ENCODE measurements at regions not wholly inside any gene's neighbourhood (a gene's known extent, or its start where the extent isn't known, plus 50 kb on each side); places are given as distances from the start of the nearest gene placed in this dataset.

DNA sequence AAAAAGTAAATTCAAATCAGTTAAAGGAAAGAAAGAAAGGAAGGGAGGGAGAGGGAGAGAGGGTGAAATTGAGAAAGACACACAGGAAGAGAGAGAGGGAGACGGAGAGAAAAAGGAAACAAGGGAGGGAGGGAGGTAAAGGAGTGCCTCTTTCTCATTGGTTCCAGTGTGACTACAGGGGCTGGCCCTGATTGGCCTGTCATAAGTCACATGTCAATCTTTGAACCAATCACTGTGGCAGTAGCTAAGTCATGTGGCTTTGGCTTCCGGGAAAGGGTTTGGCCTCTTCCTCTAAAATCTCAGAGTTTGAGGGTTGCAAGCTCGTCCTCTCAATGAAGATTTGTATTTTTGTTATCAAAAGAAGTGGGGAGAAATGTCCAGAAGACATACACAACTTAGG lies 150.2 kb downstream of the RAB11FIP2 start:
- no peak for ATAC-seq (ENCODE audit: low FRiP score)
- WGBS, 2 donors = 66 to 73% methylated on average over 3 of the region's 3 CpGs
- intact Hi-C loops (cut with DNase I) = no loop called here
- no peaks in the 10 kb centered on the region for H3K9me3 ChIP-seq (ENCODE audit: control insufficient read depth, low read length)
- DNase-seq = no peak
- no peaks in the 10 kb centered on the region for H3K4me1 ChIP-seq (ENCODE audit: control insufficient read depth in 1 of 2, insufficient read depth in 2 of 2, low read length in 2 of 2)
- no peak overlapping the region for H3K27ac ChIP-seq (ENCODE audit: low read depth in 1 of 2, low read length in 2 of 2)
- no peaks in the 10 kb centered on the region for H3K36me3 ChIP-seq (ENCODE audit: control insufficient read depth in 1 of 2, insufficient read depth in 2 of 2, low read length in 1 of 2)
- H3K4me3 ChIP-seq (ENCODE audit: low read length in 2 of 2) = no peak overlapping the region
- H3K27me3 ChIP-seq (ENCODE audit: control insufficient read depth in 1 of 2, insufficient read depth in 2 of 2, low read length in 1 of 2) = peaks cover 0 to 8% of the 10 kb centered on the region in 2 donors

DNA sequence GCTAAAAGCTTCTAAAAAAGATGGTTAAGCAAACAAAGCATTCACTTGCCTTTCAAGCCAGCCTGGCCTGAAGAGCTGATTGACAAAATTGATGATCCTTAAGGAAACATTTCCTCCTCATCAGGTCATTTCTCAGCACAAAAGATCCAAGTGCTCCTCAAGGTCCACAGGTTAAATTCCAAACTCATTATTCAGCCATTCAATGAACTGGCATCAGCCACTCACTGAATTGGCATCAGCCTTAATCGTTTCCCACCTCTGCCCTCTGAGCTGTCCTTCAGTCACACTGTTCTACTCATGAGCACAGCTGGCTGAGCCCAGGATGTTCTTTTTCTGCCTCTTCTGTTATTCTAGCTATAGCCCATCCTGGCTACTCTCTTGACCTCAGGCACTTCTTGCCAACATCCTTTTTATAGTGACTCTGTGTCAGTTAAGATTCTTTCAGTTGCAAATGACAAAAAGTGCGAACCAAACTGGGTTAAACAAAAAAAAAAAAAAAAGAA lies 147.5 kb downstream of the RAB11FIP2 start:
- no peaks in the 10 kb centered on the region for H3K36me3 ChIP-seq (ENCODE audit: control insufficient read depth in 1 of 2, insufficient read depth in 2 of 2, low read length in 1 of 2)
- DNase-seq (no peak), ATAC-seq (ENCODE audit: low FRiP score) (no peak)
- H3K9me3 ChIP-seq (ENCODE audit: control insufficient read depth, low read length) = no peaks in the 10 kb centered on the region
- H3K27me3 ChIP-seq (ENCODE audit: control insufficient read depth in 1 of 2, insufficient read depth in 2 of 2, low read length in 1 of 2) = peaks cover 0 to 8% of the 10 kb centered on the region in 2 donors
- H3K27ac ChIP-seq (ENCODE audit: low read depth in 1 of 2, low read length in 2 of 2) = no peak overlapping the region
- H3K4me1 ChIP-seq (ENCODE audit: control insufficient read depth in 1 of 2, insufficient read depth in 2 of 2, low read length in 2 of 2) = no peaks in the 10 kb centered on the region
- 40 to 41% methylated on average over 2 of the region's 2 CpGs for WGBS, 2 donors
- intact Hi-C loops (cut with DNase I) = no loop called here
- no peak overlapping the region for H3K4me3 ChIP-seq (ENCODE audit: low read length in 2 of 2)

DNA sequence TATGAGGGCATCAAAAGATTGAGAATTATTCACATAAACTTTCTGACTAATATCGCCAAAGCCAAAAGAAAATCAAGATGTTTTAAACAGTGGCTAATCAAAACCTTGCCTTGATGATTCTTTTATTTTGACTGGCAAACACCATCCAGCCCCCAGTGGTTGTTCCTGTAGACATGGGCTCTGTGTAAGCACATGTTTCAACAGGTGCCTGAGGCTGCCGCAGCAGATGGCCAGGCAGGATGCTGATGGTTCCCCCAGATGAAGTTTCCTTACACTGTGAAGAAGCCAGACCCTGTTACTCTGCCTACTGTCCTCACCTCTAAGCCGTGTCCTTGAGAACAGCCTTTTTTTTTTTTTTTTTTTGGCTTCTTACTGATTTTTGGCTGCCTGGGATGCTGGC lies 146.5 kb downstream of the RAB11FIP2 start:
- ATAC-seq (ENCODE audit: low FRiP score) = no peak
- 61 to 64% methylated on average over 3 of the region's 3 CpGs for WGBS, 2 donors
- Histone ChIP-seq H3K36me3 (ENCODE audit: control insufficient read depth in 1 of 2, insufficient read depth in 2 of 2, low read length in 1 of 2) (no peaks in the 10 kb centered on the region), H3K27me3 (ENCODE audit: control insufficient read depth in 1 of 2, insufficient read depth in 2 of 2, low read length in 1 of 2) (no peaks in the 10 kb centered on the region), H3K27ac (ENCODE audit: low read depth in 1 of 2, low read length in 2 of 2) (no peak overlapping the region), H3K9me3 (ENCODE audit: control insufficient read depth, low read length) (no peaks in the 10 kb centered on the region), H3K4me1 (ENCODE audit: control insufficient read depth in 1 of 2, insufficient read depth in 2 of 2, low read length in 2 of 2) (no peaks in the 10 kb centered on the region), H3K4me3 (ENCODE audit: low read length in 2 of 2) (no peak overlapping the region)
- intact Hi-C loops (cut with DNase I) = no loop called here
- no peak for DNase-seq

DNA sequence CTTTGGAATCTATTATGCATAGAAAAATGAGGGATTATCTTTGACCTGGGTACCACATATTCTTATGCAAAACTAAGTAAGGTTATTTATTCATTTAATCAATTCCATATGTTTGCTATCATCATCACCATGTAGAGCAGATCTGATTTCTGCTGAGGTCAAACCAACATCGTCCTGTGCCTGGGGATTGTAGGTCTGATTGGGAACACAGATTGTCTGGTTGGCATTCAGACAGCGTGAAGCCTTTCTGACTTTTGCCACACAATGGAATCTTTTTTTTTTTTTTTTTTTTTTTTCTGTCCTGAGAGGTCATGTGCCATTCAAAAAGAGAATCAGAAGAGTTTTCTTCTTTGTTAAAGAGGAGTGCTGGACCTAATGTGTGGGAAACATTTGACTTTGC lies 142.9 kb downstream of the RAB11FIP2 start:
- Histone ChIP-seq H3K27me3 (ENCODE audit: control insufficient read depth in 1 of 2, insufficient read depth in 2 of 2, low read length in 1 of 2) (no peaks in the 10 kb centered on the region), H3K9me3 (ENCODE audit: control insufficient read depth, low read length) (no peaks in the 10 kb centered on the region), H3K36me3 (ENCODE audit: control insufficient read depth in 1 of 2, insufficient read depth in 2 of 2, low read length in 1 of 2) (no peaks in the 10 kb centered on the region), H3K27ac (ENCODE audit: low read depth in 1 of 2, low read length in 2 of 2) (no peak overlapping the region), H3K4me3 (ENCODE audit: low read length in 2 of 2) (no peak overlapping the region), H3K4me1 (ENCODE audit: control insufficient read depth in 1 of 2, insufficient read depth in 2 of 2, low read length in 2 of 2) (no peaks in the 10 kb centered on the region)
- DNase-seq = no peak
- 47 to 51% methylated on average over 2 of the region's 2 CpGs for WGBS, 2 donors
- no peak for ATAC-seq (ENCODE audit: low FRiP score)
- intact Hi-C loops (cut with DNase I) = no loop called here

DNA sequence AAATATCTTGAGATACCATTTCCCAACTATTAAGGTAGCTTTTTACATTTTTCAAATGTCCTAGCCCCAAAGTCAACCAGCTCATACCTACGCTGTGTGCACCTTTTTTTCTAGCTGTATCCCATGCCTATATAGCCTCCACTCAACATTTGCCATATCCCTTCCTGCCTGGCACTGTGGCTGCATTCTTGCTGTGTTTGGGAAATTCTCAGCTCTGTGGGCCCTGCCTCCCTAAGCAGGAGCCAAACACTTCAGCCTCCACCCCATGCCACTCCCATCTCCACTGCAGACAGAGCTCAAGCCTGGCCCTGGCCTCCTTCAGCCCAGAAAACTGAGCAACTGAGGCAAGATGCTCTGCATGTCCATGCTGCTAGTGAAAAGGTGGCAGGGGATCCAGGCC lies 141.3 kb downstream of the RAB11FIP2 start:
- DNase-seq (no peak), ATAC-seq (ENCODE audit: low FRiP score) (no peak)
- WGBS, 2 donors = 68 to 72% methylated on average over 1 of the region's 1 CpG
- no peaks in the 10 kb centered on the region for H3K9me3 ChIP-seq (ENCODE audit: control insufficient read depth, low read length)
- intact Hi-C loops (cut with DNase I) = no loop called here
- H3K27me3 ChIP-seq (ENCODE audit: control insufficient read depth in 1 of 2, insufficient read depth in 2 of 2, low read length in 1 of 2) = no peaks in the 10 kb centered on the region
- H3K27ac ChIP-seq (ENCODE audit: low read depth in 1 of 2, low read length in 2 of 2) = no peak overlapping the region
- no peaks in the 10 kb centered on the region for H3K4me1 ChIP-seq (ENCODE audit: control insufficient read depth in 1 of 2, insufficient read depth in 2 of 2, low read length in 2 of 2)
- H3K4me3 ChIP-seq (ENCODE audit: low read length in 2 of 2) = no peak overlapping the region
- no peaks in the 10 kb centered on the region for H3K36me3 ChIP-seq (ENCODE audit: control insufficient read depth in 1 of 2, insufficient read depth in 2 of 2, low read length in 1 of 2)

DNA sequence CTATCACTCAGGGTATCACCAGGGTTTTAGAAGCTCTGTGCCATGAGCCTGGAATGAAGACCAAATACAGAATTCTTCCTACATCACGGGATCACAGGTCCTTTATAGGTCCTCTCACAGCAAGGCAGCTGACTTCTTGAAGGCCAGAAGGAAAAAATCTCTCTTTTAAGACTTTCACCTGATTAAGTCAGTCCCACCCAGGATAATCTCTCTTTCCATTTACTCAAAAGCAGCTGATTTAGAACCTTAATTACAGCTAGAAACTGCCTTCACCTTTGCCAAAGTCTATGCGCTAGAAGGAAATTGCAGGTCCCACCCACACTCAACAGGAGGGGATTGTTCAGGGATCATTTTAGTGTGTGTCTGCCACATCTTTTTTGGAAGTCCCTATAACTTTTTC lies 135.1 kb downstream of the RAB11FIP2 start:
- 69 to 77% methylated on average over 2 of the region's 2 CpGs for WGBS, 2 donors
- H3K9me3 ChIP-seq (ENCODE audit: control insufficient read depth, low read length) = no peaks in the 10 kb centered on the region
- no peaks in the 10 kb centered on the region for H3K27me3 ChIP-seq (ENCODE audit: control insufficient read depth in 1 of 2, insufficient read depth in 2 of 2, low read length in 1 of 2)
- no peak overlapping the region for H3K27ac ChIP-seq (ENCODE audit: low read depth in 1 of 2, low read length in 2 of 2)
- intact Hi-C loops (cut with DNase I) = no loop called here
- no peak for DNase-seq
- ATAC-seq (ENCODE audit: low FRiP score) = no peak
- H3K36me3 ChIP-seq (ENCODE audit: control insufficient read depth in 1 of 2, insufficient read depth in 2 of 2, low read length in 1 of 2) = no peaks in the 10 kb centered on the region
- no peak overlapping the region for H3K4me3 ChIP-seq (ENCODE audit: low read length in 2 of 2)
- no peaks in the 10 kb centered on the region for H3K4me1 ChIP-seq (ENCODE audit: control insufficient read depth in 1 of 2, insufficient read depth in 2 of 2, low read length in 2 of 2)

DNA sequence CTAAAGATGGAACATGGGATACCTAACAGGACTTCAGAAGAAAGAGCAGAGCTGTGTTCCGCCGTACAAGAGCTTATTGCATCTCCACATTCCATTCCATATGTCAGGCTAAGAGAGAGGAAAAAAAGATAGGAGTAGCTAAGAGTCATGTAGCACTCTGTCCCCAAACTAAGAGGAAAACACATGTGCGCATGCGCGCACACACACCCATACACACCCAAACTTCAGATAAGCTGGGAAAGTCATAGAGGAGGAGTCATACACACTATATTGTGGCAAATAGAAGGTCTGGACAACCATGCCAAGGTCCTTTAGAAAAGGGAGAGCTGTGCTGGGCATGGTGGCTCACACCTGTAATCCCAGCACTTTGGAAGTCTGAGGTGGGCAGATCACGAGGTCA lies 132.4 kb downstream of the RAB11FIP2 start:
- ATAC-seq (ENCODE audit: low FRiP score) = no peak
- 84 to 90% methylated on average over 6 of the region's 6 CpGs for WGBS, 2 donors

DNA sequence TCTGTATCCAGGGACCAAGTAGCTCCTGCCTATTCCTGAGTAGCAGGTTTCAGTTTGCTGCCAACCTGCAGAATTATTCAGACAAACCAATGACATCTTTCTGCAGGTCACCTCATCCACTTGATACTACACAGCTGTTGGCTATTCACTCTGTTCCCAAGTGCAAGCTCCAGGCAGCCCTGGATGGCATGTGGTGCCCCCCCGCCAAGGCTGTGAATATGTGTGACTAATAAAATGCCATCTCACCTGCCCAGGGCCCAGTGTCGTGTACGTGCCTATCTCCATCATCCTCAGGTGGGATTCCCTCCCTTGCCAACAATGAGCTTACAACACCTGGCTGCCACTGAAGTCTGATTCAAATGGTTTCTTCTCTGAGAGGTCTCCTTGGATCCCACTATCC lies 125.8 kb downstream of the RAB11FIP2 start:
- peaks cover 4% of the 10 kb centered on the region for H3K9me3 ChIP-seq (ENCODE audit: control insufficient read depth, low read length)
- no peaks in the 10 kb centered on the region for H3K4me1 ChIP-seq (ENCODE audit: control insufficient read depth in 1 of 2, insufficient read depth in 2 of 2, low read length in 2 of 2)
- ATAC-seq (ENCODE audit: low FRiP score) (no peak), DNase-seq (no peak)
- WGBS, 2 donors = 83 to 85% methylated on average over 3 of the region's 3 CpGs
- peaks cover 0 to 3% of the 10 kb centered on the region in 2 donors for H3K27me3 ChIP-seq (ENCODE audit: control insufficient read depth in 1 of 2, insufficient read depth in 2 of 2, low read length in 1 of 2)
- no peaks in the 10 kb centered on the region for H3K36me3 ChIP-seq (ENCODE audit: control insufficient read depth in 1 of 2, insufficient read depth in 2 of 2, low read length in 1 of 2)
- intact Hi-C loops (cut with DNase I) = no loop called here
- no peak overlapping the region for H3K4me3 ChIP-seq (ENCODE audit: low read length in 2 of 2)
- no peak overlapping the region for H3K27ac ChIP-seq (ENCODE audit: low read depth in 1 of 2, low read length in 2 of 2)

More for the DNA sequence above, 132.4 kb downstream of the RAB11FIP2 start:
- intact Hi-C loops (cut with DNase I) = no loop called here
- H3K36me3 ChIP-seq (ENCODE audit: control insufficient read depth in 1 of 2, insufficient read depth in 2 of 2, low read length in 1 of 2) = no peaks in the 10 kb centered on the region
- H3K27me3 ChIP-seq (ENCODE audit: control insufficient read depth in 1 of 2, insufficient read depth in 2 of 2, low read length in 1 of 2) = no peaks in the 10 kb centered on the region
- no peak overlapping the region for H3K27ac ChIP-seq (ENCODE audit: low read depth in 1 of 2, low read length in 2 of 2)
- no peaks in the 10 kb centered on the region for H3K9me3 ChIP-seq (ENCODE audit: control insufficient read depth, low read length)
- H3K4me3 ChIP-seq (ENCODE audit: low read length in 2 of 2) = no peak overlapping the region
- H3K4me1 ChIP-seq (ENCODE audit: control insufficient read depth in 1 of 2, insufficient read depth in 2 of 2, low read length in 2 of 2) = no peaks in the 10 kb centered on the region
- DNase-seq = no peak

DNA sequence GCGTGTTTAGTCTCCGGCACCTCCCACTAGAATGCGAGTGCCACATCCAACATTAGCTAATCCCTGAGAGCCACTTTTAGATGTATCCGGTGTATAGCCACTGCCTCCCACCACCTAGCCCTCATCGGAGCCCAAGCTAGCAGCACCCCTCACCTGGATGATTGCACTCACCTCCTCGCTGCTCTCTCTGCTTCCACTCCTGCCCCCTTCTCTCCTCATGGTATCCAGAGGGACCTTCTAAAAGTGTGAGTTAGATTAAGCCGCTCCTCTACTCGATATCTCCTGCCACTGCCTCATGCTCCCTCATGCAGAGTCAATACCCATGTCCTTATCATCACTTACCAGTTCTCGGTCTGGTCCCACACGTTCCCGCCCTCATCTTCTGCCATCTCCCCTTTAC lies 125.3 kb downstream of the RAB11FIP2 start:
- ATAC-seq (ENCODE audit: low FRiP score) = no peak
- Histone ChIP-seq H3K4me3 (ENCODE audit: low read length in 2 of 2) (no peak overlapping the region), H3K9me3 (ENCODE audit: control insufficient read depth, low read length) (peaks cover 4% of the 10 kb centered on the region), H3K27me3 (ENCODE audit: control insufficient read depth in 1 of 2, insufficient read depth in 2 of 2, low read length in 1 of 2) (peaks cover 0 to 3% of the 10 kb centered on the region in 2 donors), H3K36me3 (ENCODE audit: control insufficient read depth in 1 of 2, insufficient read depth in 2 of 2, low read length in 1 of 2) (no peaks in the 10 kb centered on the region), H3K27ac (ENCODE audit: low read depth in 1 of 2, low read length in 2 of 2) (no peak overlapping the region), H3K4me1 (ENCODE audit: control insufficient read depth in 1 of 2, insufficient read depth in 2 of 2, low read length in 2 of 2) (no peaks in the 10 kb centered on the region)
- intact Hi-C loops (cut with DNase I) = no loop called here
- WGBS, 2 donors = 86 to 89% methylated on average over 11 of the region's 11 CpGs
- no peak for DNase-seq
